HG03342 (cell line): ENCODE measurements at regions not wholly inside any gene's neighbourhood (a gene's known extent, or its start where the extent isn't known, plus 50 kb on each side); places are given as distances from the start of the nearest gene placed in this dataset.
"Not testable (repeated sequence)": the region's sequence is repeated elsewhere in the genome, so short reads cannot be mapped to it uniquely, and the experiment has no call there.

Experiments
- ATAC-seq: cut with Tn5 transposase; IDR thresholded peaks from one replicate; pipeline ENCODE4 v1.9.1; 2021; ENCODE audit warnings: mild to moderate bottlenecking, moderate library complexity; ENCODE audit not compliant: unreplicated experiment

DNA sequence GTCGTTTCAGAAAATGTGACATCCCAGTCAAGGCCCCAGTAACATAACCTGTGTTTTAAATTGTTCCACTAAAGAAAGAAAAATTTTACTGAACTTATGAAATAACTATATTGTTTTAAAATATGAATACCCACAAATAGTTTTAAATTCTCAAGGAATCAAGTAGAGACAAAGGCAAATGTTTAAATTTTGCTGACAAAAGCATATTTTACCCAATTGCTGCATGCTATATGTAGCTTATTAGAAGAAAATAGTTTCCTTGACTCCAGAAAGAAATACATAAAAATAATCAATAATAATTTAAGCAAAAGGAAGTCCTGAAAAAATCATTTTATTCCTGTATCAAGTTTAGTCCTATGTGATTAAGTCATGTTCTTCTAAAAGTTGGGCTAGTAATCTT, 481.3 kb upstream of the ADGRL3 start:
- no peak for ATAC-seq

DNA sequence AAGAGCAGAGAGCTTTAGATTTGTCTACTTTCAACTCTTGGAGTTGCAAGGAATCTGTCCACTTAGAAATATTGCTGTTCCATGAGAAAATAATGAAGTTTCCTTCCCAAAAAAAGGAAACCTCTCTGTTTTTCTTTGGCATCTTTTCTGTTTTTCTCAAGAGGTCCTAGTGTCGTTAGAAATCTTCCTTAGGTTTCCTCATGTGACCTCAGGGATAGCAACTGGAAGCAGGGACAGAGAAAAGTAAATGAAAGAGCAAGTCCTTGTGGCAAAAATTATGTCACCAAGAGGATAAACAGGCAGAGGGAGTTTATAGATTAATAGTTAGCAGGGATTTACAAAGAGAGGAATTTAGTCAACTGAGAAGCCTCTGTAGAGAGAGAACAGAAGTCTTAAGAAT, 478.4 kb upstream of the ADGRL3 start:
- ATAC-seq = no peak

DNA sequence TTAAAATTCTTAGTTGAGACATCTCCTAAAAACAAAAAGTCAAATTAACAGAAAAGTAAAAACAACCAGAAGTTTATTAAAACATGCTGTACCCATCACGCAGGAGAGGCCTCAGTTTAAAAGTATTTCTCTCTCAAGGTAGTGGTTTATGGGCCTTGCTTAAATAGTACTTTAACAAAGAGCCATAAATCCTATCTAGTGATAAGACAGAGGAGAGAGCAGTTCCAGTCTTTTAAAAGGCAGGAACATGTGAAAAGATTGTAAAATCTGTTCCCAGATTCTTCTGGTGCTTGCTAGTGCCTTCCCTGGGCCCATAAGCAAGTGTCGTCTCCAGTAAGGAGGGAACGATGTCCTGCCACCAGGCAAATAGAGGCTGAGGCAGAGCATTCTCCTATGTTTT, 476.3 kb upstream of the ADGRL3 start:
- no peak for ATAC-seq

DNA sequence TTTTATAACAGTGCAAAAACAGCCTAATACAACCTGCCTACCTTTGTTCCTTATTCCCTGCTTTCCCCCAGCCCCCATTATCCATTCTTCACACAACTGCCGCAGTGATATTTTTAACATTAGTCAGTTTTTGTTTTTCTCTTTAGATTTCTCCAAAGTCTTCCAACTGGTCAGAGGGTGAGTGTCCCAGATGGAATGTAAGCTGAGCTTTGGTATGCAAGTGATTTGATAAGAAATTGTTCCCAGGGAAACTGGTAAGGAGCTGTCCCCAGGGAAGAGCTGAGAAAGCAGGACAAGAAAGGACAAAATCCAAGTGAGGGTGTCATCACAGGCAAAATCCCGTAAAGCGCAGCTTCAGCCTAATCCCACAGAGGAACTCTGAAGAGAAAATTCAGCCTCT, 475.5 kb upstream of the ADGRL3 start:
- no peak for ATAC-seq

DNA sequence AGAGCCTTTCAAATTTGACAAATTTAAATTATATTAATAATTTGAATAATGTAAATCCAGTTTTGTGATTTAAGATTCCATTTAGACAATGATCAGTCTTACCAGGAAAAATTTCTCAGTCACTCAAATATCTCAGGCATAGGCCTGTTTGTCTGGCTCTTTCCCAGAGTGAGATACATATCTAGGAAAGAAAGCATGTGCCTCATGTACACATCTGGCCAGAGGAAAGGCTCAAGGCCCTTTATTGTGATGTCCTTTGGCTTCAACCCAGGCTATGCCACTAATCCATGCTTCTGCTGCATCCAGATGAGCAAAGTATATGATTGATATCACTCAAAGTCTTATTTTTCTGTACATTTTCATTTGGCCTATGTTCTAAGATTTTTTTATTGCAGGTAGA, 473.3 kb upstream of the ADGRL3 start:
- ATAC-seq = no peak

DNA sequence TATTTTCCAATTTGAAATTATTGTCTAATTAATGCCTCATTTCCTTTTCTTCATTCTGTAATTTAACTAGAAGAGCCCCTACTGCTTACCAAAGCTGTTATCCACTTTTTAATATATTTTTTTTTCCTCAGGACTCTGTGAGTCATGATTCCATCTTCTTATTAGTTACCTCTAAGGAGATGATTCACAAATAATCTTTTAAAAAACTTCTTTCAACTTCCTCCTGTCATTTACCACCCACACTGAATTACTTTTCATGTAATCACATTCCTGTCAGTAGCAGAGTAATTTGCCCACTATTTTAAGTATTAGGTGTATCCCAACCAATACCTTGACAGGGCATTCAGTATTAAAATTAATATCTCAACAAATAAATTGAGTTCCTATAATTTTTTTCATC, 470.9 kb upstream of the ADGRL3 start:
- no peak for ATAC-seq

DNA sequence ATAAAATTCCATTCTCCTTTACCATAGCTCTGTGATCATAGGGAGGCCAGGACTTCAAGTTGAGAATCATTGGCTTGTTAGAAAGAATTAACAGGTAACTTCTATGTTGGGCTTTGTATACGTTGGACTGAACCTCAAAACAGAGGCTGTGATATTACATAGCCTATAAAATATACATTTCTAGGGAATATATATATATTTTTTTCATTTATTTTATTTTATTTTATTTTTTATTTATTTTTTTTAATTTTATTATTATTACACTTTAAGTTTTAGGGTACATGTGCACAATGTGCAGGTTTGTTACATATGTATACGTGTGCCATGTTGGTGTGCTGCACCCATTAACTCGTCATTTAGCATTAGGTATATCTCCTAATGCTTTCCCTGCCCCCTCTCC, 470.4 kb upstream of the ADGRL3 start:
- ATAC-seq = not testable (repeated sequence)

DNA sequence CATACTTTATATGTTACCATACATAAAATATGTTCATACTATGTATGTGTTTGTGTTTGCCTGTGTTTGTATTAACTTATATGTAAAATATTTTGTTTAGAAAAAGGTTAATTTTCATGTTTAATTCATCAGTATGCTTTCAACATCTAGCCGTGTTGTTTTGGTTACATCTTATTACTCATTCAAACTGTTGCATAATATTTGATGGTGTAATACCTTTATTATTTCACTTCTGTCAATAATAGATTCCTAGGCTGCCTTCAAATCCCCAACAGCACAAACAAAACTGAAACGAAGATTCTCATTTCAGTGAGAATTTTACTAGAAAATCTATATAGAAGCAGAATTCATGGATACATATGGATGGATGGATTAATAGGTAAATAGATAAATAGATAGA, 462.3 kb upstream of the ADGRL3 start:
- ATAC-seq = no peak

DNA sequence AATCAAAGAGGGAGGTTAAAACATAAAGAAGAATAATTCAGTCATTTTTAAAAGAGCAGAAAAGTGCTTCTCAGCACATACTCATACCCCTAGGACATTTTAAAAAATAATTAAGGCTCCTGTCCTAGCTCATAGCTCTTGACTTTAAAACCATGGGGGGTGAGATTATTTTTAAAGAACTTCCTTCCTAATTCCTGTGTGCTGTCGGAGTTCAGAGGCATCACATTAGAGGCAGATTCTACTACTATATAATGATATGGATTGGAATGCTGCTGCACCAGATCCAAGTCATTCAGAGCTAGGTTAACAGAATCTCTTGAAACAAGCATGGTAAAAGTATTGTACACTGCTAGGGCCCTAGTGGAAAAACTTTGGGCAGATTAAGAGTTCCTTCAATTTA, 456.5 kb upstream of the ADGRL3 start:
- ATAC-seq = no peak

DNA sequence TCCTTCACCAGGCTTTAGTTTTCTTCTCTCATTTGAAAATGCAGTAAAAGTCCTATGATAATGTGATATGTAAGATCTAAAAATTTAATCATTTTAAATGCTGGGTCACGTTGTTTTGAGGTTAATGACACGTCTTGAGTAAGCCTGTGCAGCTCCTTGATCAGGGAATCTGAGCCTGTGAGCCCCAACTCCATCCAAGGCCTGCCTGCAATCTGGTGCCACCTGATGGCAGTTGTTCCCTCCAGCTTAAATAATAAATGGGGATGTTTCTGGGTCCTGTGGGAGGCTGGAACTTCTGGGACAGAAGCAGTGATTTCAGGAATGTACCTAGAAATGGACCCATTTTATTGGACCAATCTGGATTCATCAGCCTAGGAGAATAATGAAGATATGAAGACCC, 455.4 kb upstream of the ADGRL3 start:
- ATAC-seq = no peak

DNA sequence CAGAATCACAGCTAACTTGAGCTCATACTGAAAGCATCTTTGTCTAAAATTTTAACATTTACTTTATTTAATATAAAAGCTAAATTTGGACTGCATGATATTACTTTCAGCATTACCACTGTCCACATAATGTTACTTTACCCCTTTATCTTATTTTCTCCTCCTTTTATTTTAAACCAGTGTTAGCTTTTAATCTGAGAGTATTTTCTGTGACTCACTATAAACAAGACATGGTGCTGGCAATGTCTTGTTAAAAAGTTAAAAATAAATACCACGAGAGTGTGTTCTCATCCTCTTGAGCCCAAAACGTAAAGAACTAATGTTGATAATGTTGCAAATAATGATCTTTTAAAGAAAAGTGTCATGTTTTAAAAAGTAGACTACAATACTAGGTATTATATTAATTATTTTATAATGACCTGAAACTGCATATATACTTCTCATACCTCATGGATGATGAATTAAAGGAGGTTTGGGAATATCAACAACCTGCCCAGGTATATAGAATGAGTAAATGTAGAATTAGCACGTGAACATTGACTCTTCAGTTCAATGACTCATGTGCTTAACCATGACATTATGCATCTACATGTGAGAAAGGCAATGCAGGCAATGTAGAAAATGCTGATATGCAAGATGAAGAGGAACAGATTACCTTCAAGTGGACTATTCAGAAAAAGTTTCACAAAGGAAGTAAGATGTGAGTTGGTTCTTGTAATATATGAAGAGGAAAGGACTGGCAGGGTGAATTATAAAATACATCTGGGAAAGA, 454.1 kb upstream of the ADGRL3 start:
- no peak for ATAC-seq

DNA sequence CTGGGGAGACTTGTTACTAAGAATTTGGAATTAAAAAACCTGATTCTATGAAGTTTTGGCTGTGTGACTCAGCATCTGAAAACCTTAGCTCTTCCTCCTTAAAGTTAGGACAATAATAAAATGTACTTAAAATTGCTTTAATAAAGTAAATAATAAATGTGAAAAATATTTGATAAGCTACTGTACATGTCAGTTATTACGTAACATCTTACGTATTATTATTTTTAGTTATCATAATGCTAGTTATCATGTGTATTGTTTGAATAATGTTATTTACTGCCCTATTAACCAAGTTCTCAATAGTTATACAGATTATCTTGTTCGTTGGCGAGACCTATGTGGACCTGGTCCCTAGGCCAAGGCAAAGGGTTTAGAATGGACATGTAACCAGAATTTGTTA, 449.2 kb upstream of the ADGRL3 start:
- no peak for ATAC-seq

DNA sequence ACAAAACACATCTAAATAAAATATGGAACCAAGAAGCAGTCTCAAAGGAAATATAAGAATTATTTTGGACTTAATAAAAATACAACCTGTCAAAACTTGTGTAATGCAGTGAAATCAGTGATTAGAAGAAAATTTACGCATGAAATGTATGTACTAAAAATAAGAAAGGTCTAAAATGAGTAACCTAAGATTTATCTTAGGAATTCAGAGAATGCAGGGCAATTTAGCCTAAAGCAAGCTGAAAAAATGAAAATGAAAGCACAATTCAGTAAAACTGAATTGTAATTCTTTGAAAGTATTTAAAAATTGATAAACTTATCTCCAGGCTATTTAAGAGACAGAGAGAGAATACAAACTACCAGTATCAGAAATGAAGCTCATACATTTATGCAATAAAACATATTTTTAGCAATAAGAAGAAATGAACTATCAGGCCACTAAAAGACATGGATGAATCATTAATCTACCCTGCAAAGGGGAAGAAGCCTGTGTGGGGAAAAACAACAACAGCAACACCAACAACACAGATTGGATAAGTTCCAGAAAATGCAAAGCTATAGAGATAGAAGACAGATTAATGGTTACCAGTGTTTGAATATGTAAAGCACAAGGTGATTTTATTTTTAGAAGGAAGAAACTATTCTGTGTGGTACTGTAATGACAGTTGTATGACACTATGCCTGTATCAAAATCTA, 442.0 kb upstream of the ADGRL3 start:
- ATAC-seq = no peak

DNA sequence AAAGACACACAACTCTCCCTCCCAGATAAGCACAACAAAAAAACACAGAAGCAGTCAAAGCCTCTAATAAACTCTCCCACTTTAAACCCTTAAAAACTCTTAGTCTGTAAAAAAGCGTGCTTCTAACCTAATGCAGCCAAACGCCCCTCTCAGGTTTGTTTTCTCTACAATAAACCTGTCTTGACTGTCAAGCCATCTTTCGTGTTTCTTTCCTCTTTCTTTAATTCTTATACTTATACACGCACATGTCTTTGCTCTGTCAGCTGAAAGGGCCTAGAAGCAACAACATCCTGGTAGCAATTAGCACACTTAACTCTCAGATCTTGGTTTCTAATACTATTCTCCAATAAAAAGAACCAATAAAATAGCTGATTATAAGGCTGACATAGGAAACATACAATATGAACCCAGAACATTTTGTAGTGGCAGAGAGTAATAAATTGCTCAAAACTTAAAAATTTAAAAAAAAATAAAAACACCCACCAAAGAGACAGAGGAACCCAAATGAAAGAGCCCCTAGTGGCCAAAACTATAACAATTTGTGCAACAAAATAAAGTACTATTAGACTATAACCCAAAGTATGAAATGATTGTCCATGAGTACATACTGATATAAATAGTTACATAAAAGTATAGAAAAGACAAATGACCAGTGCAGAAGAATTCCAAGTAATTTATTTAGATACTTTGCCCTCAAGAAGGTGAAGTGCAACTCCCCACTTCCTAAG, 440.4 kb upstream of the ADGRL3 start:
- no peak for ATAC-seq

DNA sequence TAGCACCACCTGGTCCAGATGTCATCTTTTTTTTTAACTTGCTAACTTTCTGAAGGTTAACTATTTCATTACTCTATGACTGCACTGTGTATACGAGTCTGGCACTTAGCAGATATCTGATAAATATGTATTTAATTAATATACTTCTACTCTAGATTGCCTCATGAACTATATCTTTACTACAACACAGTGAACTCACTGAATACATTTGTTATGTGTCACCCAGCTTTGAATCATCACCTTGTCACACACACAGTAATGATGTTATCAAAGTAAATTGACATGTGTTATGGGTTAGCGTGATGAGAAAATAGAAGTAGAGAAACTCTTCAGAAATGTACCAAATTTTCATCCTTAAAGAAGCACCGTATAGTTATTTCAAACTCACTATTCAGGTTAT, 419.3 kb upstream of the ADGRL3 start:
- ATAC-seq = no peak

DNA sequence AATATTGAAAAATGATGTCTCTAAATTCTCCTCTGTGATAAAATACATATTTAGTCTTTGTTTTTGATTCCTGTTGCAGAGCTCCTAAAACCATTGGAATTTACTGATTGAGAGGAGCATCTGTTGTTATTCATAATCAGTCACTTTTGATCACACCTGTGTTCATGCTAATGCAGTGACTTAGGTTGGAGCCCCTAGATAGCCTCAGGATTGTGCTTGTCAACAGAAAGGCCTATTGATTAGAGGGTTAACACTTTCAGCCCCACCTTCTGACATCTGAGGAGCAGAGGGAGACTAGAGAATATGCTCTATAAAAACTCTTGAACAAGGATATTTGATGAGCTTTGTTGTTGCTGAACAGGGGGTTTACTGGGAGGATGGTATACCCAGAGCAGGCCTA, 409.5 kb upstream of the ADGRL3 start:
- ATAC-seq = no peak

DNA sequence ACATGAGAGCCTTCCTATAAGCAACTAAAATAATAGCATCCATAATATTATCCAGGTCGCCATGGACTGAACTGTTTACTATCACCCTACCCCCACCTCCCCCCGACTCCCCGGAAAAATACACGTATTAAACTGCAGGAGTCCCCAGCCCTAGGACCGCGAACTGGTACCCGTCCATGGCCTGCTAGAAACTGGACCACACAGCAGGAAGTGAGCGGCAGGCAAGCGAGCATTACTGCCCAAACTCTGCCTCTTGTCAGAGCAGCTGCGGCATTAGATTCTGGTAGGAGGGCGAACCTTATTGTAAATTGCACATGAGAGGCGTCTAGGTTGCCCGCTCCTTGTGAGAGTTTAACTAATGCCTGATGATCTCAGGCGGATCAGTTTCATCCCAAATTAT, 405.8 kb upstream of the ADGRL3 start:
- ATAC-seq = no peak

DNA sequence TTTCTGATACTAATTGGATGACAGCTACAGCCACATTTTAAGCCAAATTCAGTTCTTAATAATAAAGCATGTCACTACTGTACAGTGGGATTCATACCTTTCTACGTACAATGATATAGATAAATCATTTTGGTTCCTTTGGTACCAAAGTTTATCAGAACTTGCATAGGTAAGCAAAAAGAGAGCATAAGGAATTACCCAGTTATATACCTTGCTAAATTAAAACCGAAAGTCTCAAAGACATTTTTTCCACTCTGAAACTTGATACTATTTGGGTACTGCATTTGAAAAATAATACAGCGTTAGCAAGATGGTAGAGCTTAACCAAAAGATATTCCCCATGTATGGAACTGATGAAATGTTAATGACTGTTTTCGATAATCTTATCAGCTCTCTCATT, 400.9 kb upstream of the ADGRL3 start:
- no peak for ATAC-seq

DNA sequence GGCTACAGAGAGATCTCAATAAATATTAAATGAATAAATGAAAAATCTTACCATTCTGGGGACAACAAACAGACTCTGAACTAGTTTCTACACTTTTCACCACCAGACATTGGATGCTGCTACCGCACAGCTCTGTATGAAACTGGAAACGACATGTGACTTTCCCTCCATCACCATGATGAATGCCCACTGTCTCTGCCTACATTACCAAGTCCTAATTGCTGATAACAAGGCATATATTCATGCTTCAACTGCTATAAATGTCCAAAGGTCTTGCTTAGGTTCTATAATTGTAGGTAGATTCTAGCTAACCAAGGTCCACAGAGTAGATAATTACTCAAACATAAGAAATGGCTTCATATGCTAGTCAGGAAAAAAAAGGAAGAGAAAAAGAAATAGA, 399.4 kb upstream of the ADGRL3 start:
- ATAC-seq = no peak

DNA sequence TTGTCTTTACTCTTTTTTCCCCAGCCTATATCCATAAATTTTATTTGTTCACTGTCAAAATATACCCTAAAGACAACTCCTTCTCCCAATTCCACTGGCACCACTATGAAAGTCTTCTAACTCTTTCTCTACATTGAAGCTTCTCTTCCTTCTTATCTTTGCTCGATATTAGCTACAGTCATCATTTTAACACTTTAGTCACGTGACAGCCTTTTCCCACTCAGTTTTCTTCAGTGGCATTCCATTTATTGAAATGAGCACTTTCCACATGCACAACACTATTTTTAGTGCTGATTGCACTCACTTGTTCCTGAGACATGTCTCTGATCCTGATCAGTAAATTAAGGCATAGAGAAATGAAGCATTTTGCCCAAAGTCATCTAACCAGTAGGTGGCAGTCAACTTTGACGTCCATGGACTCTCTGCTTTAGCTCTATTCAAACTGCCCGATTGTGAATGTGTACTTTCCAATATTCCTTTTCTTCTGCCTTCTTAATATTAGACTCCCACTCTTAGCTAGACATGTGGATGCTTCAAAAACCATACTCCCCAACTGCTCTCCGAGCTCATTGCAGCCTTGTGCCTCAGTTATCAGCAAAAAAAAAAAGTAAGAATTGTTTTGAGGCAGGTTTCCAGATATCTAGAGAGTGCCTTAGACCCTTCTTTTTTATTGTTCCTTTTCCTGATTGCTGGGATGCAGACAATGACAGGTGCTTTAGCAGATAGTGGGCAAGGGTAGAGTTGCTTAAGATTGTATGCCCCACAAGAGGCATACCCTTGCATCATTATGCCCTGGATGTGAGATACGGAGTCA, 394.4 kb upstream of the ADGRL3 start:
- peak; percentile 77 for ATAC-seq
